DMS114 treated with DMSO at 0.1 percent for 48 hours (cell line): ENCODE measurements at regions not wholly inside any gene's neighbourhood (a gene's known extent, or its start where the extent isn't known, plus 50 kb on each side); places are given as distances from the start of the nearest gene placed in this dataset.
"Not testable (repeated sequence)": the region's sequence is repeated elsewhere in the genome, so short reads cannot be mapped to it uniquely, and the experiment has no call there.

Experiments
- DNase-seq: peaks from one replicate; lab custom pipeline; 2025; ENCODE audit not compliant: unreplicated experiment; lab: John Stamatoyannopoulos, UW

DNA sequence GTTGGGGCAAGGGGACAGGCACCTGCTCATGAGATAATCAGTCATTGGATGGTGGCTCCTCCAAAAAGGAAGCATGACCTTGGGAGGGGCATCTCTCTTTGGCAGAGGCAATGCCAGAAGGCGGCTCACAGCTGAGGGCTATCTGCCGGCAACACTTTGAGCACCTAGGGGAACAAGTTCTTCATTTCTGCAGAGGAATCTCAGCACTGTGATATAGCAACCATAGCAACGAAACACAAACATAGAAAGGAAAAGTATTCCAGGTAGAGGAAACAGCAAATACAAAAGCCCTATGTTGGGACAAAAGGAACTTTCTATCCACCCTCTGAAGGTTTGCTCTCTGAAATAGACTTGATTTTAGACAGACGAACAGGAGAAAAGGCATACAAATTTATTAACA is 89.1 kb upstream of the NEDD4L start:
- no peak for DNase-seq

DNA sequence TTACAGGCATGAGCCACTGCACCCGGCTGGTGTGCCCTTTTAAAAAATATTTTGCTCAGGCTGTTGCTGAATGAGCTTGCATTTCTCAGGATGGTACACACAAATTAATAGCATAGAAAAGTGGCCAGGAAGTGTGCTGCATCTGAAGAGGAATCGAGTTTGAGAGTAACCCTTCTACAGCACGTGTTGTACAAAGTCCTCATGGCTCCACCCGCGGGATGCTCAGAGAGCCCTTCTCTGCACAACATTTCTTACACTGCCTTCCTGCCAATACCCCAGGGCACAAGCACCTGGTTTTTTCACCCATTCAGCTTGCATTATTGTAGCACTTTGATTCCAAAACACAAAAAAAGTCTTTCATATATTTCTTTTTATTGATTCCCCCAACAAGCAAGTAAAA is 90.1 kb upstream of the NEDD4L start:
- DNase-seq: no peak

DNA sequence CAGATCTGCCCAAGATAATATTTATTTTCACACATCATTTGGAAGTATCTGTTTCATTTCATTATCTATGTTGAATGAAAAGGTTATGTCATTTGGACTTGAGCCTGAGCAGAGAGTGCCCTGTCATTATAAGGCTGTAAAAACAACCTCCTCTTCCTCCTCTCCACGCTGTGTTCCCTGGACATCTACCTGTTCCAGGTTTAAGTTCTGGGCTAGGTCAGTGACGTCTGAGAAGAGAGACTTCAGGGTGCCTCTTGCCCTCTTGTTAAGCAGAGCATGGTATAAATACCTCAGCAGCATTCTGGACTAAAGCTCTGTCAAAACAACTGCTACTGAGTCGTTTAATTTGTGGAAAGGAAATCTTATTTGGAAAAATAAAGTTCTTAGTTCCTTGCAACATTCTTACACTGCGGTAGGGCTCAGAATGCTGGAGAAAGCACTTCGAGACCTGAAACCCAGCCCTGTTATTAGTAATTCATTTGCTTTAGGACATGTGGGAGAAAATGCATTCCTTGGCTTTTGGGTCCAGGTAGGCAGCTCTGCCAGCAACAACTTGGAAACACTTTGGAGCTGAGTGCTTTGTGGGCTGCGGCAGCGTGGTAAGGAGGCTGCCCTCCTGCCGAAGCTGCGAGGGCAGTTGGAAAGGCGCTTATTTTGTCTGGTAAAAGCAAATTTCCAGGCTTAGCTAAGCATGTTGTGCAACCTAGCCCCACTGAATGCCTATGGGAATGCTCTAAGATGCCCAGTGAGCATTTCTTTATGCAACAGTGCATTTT is 91.8 kb upstream of the NEDD4L start:
- no peak for DNase-seq

DNA sequence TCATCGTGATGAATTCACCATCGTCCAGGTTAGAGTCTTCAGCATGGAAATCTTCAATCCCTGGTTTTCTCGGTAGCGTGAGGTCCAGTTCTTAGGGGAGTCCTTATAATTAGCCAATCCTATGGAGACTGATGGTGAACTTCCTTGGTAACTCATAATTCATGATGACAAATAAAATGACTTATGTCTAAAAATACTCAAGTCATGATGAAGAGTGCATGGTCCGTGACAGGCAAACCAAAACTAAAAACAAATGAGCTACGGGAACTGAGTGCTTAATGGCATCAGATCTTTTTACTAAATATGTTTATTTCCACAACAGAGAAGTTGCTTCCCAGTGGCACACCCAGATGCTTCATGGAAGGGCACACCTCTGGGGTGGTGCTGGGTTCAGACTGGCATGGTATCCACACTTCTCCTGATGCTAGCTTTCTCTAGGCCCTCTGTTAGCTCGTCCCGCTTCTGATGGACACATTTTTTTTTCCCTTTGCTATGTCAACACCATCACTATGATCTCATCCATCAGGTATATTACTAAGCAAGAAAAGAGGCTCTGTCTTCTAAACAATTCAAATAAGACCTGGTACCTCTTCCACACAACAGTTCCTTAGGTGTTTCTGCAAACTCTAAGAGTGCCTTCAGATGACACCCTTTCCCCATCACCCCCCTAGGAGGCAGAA is 92.8 kb upstream of the NEDD4L start:
- DNase-seq: no peak

DNA sequence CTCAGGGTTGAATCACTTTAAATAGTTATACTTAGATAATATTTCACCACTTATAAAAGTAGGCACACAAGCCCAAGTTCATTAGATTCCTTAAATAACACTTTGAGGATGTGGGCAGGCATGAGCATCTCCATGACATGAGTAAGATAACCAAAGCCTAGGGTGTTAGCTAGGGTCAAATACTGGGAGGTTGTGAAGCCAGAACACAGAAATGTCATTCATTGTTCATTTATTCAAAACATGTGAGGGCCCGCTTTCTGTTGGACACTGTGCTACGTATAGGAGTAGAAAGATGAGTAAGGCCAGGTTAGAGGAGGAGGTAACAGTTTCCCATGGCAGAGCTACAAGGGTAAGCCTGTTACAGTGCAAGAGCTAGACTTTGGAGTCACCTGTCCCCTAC is 93.5 kb upstream of the NEDD4L start:
- no peak for DNase-seq

DNA sequence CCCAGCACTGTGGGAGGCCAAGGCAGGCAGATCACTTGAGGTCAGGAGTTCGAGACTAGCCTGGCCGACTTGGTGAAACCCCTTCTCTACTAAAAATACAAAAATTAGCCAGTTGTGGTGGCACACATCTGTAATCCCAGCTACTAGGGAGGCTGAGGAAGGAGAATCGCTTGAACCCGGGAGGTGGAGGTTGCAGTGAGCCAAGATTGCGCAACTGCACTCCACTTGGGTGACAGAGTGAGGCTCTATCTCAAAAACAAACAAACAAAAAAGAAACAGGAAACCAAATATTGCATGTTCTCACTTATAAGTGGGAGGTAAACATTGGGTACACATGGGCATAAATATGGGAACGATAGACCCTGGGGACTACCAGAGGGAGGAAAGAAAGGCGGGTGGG is 94.7 kb upstream of the NEDD4L start:
- not testable (repeated sequence) for DNase-seq

DNA sequence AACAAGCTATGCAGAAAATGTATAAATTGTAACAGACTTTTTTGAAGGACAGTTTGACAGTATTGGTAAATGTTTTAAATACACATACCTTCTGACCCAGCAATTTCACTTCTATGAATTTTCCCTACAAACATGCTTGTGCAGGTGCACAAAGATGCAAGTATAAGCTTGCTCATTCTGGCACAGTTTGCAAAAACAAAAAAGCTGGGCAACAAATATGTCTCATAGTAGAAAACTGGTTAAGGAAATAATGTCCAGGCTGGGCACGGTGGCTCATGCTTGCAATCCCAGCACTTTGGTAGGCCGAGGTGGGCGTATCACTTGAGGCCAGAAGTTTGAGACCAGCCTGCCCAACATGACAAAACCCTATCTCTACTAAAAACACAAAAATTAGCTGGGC is 96.9 kb upstream of the NEDD4L start:
- no peak for DNase-seq

DNA sequence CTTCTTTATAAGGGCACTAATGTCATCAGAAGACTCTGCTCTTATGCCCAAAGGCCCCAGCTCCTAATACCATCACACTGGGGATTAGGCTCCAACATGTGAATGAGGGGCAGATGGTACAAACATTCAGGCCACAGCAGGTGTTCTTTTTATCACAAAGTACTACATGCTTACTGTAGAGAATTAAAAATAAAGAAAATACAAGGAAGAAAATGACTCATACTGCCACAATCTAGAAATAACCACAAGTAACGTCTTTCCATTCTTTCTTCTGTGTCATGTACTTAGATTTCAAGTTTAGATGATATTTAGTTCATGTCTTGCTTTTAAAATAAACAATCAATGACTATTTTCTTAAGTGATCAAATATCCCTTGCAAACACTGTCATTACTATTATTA is 100.3 kb upstream of the NEDD4L start:
- DNase-seq: no peak

DNA sequence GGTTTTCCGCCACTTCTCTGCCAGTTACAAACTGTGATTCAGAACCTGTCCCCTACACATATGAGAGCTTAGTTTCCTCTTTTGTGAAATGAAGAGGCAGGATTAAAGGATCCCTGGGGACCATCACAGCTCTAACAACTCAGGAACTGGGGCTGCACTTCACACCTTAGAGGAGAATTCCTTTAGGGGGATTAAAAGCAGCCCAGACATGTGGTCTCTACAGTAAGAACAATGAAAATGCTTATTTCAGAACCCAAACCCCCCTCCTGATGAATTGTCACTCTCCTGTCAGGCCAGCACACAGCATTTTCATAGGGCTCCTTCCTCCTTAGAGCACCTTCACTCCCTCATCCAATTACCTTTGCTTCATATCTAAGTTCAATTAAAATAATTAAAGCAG is 101.5 kb upstream of the NEDD4L start:
- DNase-seq: no peak

DNA sequence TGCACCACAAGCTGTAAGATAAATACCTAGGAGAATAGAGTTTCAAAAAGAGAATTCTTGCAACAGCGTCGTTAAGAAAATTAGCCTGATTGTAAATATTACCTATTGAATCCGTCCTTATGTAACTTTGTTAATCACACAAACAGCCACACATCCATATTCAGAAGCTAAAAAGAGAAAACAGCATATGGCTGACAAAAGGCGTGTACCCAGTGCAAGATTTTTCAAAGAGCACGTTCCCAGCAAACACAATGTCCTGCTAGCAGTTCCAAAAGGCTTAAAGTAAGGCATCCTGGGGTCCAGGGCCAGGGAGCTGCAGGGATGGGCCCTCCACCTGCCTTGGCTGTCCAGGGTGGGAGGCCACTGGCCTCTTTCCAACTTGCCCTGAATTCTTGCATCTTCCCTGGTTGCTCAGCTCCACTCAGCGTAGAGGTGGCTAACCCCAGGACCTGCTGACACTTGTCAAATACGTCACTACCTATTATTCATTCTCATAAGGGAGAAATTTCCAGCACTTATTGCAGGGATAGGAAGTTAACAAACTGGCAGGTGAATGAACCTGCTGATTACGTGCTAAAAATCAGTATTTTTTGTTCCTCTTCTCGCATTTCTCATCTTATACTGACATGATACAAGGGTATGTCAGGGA is 102.1 kb upstream of the NEDD4L start:
- DNase-seq: no peak

DNA sequence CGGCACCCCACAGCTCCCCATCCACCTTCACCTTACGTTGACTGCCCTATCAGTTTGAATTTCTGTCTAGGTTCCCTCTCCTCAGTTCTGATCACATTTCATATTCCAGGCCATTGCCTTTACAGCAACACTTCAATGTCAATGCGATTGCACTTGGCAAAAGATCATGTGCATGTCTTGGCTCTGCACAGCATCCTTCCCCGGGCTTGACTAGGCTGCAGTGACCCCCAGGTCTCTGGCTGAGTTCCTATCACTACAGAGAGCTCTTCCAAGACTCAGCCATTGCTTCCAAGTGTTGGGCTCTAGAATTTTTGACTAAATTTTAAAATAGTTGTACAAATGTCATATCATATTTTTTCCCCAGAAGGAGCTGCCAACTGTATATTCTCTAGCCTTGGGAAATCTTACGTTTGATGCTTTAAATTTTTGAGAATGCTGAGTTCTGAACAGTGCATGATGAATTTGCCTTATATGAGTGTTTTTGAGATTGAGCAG is 103.8 kb upstream of the NEDD4L start:
- no peak for DNase-seq

DNA sequence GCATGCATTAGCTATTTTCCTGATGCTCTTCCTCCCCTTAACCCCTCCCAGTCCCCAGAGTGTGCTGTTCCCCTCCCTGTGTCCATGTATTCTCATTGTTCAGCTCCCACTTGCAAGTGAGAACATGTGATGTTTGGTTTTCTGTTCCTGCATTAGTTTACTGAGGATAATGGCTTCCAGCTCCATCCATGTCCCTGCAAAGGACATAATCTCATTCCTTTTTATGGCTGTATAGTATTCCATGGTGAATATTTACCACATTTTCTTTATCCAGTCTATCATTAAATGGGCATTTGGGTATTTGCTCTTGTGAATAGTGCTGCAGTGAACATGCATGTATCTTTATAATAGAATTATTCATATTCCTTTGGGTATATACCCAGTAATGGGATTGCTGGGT is 109.7 kb upstream of the NEDD4L start:
- DNase-seq: not testable (repeated sequence)

DNA sequence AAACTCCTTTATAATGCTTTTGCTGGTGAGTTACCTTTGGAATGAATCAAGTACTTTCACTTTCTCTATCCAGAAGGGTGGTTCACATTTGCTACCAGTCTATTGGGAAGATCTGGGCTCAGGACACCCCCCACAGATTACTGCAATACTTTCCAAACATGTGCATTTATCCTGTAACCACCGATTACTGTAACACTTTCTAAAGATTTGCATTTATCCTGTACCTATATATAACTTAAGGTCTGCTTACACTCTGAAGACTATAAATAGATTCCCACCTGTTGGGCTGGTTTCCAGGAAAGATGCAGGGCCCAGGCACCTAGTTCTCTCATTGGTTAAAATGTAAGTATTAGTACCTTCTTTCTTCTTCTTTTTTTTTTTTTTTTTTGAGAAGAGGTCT is 113.0 kb upstream of the NEDD4L start:
- no peak for DNase-seq

DNA sequence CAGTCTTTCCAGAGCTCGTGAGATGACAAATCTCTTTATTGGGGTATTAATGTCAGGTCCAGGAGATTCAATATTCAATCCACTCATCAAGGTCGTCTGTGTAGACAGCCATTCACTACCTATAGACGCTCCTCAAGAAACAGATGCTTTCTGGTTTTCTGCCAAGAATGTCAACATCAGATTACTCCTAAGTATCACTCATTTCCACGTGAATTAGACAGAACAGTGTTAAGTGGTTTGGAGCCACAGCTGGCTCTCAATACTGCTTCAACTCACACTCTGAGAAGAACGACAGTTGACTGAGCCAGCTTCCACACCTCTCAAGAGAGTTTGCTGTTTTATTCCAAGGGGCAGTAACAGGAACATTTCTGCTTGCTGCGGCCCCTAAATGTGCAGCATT is 113.5 kb upstream of the NEDD4L start:
- DNase-seq: no peak

DNA sequence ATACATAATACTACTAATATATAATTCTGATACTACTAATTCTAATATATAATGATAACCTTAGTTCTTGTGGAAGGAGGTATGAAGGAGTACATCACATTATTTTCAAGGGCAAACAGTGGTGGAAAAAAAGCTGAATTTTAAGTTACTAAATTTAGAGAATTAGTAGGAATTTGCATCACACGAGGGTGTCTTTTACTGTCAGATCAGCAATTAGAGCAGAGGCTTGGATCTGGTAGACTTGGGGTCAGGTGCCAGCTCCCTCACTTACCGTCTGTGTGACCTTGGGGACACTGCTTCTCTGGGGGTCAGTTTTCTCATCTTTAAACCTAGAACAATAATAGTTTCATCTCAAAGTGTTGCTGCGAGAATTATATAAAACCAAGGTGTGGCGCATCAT is 114.1 kb upstream of the NEDD4L start:
- no peak for DNase-seq

DNA sequence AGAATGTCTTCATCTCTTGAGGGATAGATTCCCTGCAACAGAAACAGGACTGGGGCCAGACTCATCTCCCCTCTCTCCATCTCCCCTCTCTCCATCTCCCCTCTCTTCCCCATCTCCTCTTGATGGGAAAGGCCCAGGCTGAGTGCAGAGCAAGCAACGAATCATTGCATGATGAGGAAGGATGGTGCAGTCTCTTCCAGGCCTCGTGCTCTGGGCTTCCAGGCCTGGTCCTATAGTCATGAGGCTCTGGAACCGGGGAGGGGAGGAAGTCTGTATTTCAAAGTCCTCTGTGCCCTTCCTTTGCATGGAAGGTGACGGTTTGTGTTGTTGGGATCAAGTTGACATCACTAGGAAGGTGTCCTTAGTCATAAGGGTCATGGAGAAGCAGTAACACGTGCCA is 115.6 kb upstream of the NEDD4L start:
- no peak for DNase-seq

DNA sequence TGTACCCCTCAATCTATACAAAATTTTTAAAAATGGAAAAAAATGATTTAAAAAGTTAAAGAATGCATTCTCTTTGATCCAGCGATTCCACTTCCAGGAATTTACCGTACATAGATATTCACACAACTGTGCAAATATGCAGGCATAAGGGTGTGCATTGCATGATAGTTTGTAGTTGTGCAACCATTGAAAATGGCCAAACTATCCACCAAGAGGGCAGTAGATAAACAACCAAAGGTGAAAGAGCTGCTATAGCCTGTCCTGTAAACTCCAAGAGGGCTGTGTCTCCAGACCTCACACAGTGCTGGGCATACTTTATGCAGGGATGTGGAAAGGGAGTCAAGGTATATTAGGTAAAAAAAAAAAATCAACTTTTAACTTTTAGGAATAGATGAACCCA is 116.5 kb upstream of the NEDD4L start:
- DNase-seq: no peak

DNA sequence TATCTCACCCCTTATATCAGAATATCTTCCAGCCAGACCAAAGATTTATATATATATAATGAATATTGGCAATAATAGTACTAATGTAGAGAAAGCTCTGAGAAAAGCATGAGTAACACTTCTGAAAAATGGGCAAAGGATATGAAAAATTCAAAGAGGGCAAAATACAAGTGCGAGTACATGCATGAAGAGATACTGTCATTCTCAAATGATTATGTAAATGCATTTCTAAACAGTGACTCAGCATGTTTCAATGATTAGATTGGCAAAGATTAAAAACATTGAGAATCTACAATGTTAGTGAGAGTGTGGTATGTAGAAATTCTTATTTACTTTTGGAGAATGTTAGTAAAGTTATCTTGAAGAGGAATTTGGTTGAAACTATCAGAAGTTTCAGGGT is 118.3 kb upstream of the NEDD4L start:
- no peak for DNase-seq

DNA sequence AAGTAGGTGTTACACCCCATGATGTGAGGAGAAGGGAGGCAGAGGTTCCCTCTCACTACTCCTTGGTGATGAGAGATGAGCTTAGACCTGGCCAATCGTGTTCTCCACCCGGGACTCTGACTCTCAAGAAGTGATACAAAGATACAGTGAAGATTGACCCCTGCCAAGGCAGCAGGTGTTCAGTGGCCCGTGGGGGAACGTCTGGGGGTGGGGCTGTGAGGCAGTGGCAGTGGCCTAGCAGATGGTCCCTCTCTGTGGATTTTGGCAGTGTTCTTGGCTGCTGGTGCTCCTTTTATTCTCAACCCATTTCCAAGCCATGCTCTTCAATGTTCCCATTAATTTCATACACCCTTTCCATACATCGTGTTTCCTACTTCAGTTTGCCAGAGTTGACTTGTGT is 120.4 kb upstream of the NEDD4L start:
- DNase-seq: no peak

DNA sequence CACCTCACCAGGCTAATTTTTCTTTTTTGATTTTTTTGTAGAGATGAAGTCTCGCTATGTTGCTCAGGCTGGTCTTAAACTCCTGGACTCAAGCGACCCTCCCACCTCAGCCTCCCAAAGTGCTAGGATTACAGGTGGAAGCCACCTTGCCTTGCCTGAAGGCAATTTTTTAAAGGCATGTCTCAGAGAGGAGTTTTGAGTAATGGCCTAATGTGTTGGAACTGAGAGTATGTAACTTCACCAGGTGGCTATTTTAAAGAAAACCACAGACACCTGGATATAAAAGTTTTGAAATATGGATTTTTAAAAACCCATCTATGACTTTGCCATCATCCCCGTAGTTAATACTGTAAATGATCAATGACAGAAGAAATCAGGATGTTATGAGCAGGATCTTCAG is 119.8 kb upstream of the ATP8B1 start:
- DNase-seq: no peak

DNA sequence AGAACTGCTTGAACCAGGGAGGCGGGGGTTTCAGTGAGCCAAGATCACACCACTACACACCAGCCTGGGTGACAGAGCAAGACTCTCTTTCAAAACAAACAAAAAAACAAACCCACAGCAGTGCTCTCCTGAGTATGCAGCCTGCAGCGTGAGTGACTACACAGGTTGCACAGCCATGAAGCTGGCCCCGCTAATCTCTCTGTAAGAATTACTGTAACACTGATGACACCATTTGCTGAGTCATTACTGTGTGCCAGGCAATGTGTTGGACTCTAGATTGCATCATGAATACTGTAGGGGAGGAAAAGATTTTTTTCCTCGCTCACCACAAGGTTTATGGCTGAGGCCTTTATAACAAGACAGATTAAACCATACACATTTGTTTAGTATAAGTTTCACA is 118.6 kb upstream of the ATP8B1 start:
- no peak for DNase-seq

DNA sequence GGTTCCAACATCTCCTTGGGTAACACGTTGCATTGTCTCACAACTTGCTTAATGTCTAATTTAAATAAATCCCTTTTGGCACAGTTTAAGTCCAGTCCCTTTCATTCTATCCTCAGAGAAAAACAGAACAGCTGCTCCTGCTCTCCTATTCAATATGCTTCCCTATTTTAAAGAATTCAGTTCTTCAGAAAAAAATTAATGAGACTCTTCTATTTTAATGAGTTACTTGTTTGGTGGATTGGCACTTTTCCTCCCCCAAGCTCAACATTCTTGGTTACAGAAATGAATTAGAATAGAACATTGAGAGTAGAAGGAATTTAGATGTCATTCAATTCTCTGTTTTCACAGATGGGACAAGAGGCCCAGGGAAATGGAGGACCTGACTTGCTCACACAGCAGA is 116.9 kb upstream of the ATP8B1 start:
- no peak for DNase-seq
